ENCODE measurements at regions not wholly inside any gene's neighbourhood (a gene's known extent, or its start where the extent isn't known, plus 50 kb on each side); places are given as distances from the start of the nearest gene placed in this dataset.

DNA sequence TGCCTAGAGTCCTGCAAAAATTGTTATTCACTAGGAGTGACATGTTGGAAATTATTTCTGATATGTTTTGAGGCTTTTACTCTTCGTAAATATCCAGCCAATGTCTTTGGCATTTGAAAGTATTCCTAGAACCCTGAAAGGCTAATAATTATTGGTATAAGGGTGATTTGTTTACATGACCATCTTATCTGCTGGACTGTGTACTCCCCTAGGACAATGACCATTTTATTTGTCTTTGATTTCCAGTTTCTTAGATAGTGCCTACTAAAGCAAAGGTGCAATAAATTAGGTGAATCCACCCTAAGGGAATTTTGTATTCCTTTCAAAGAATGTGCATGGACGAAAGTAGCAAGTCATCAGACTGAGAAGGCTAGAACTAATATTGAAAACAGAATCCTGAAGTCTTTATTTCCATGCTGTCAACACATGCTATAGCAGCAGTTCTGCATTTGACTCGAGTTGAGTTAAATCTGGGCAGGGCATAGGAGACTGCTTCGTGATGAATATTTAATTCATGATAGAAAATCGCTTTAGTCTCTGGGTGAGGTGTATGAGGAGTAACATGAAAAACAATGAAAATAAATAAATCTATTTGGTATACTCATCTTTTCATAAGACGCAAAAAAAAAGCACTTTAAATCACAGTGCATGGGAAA, 235.7 kb downstream of the GPD2 start:
- TF ChIP-seq GATA2 (IDR thresholded peaks at IDR 0.05; ENCODE audit: low read depth, low read length), result no peak
- no peak for TF ChIP-seq GATA3 (IDR thresholded peaks at IDR 0.05; ENCODE audit: low read depth, low read length)
